Jurkat, Clone E6-1 (cell line): ENCODE measurements at regions not wholly inside any gene's neighbourhood (a gene's known extent, or its start where the extent isn't known, plus 50 kb on each side); places are given as distances from the start of the nearest gene placed in this dataset.
"Not testable (repeated sequence)": the region's sequence is repeated elsewhere in the genome, so short reads cannot be mapped to it uniquely, and the experiment has no call there.

Source experiments
- DNase-seq: peaks from one replicate; pipeline ENCODE4 v3.0.0-alpha.2; 2011; ENCODE audit warnings: low read depth, low spot score
- H3K4me3 ChIP-seq: 2 replicates; pipeline ENCODE4 v1.5.1; 2011; ENCODE audit warnings: mild to moderate bottlenecking, low read length, control low read depth, moderate library complexity

DNA sequence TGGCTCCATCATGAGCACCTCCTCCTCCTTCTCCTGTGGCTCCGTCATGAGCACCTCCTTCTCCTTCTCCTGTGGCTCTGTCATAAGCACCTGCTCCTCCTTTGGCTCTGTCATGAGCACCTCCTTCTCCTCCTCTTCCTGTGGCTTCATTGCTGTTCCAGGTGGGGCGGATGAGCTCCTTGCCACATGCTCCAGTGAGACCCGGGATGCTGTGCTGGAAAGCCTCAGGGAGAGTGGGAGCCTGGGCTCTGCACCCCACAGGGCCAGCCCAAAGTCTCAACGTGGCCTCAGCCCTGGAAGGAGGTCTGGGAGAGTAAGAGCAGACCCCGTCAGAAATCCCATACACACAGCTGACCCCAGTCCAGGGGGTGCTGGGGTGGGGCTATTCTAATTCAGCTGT, 380.7 kb downstream of the TCERG1L start:
- DNase-seq, result no peak
- no peak overlapping the region for H3K4me3 ChIP-seq

DNA sequence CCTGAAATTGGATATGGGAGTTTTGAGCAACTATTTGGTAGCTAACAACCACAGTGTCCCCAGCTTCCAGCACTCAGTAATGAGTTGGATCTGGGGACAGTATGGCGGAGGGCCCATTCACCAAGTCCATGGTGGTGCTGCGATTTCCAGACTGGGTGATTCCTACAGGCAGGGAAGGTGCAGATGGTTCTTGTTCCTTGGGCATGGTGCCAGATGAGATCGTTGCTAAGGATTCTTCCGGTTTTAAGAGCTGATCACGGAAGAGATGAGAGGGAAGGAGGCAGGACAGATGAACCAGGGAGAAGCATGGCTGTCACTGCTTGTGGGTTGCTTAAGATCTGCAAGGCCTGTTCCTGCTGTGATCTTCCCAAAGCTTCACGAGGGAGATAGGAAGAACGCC, 380.3 kb downstream of the TCERG1L start:
- H3K4me3 ChIP-seq, result no peak overlapping the region
- no peak for DNase-seq

DNA sequence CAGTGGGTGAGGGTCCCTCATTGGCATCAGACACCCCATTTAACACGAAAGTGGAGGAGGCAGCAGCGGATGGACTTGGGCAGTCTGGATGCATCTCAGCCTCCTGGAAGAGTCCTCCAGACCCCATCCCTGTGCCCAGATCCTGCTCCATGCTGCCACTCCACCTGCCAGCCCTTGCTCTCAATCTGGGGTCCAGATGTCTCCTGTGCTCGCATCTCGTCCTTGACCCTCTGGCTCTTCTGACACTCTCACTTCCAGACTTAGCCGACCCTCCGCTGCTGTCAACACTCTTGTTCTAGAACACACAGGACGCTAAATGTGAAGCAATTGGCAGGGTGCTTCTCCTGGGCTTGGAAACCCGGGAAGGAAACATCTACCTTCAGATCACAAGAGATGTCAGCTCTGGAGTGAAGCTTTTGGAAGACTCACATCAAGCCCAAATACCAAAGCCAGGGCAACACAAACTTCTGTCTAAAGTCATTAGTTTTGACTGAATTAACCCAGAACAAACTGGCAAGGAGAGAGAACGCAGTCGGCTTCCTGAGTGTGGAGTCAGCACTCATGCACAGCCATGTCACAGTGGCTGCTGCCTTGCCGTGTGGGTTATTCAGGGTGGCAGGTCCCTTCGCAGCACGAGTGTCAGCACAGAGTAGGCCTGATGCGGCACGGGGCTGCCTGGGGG, 379.1 kb downstream of the TCERG1L start:
- no peak overlapping the region for H3K4me3 ChIP-seq
- DNase-seq, result no peak

DNA sequence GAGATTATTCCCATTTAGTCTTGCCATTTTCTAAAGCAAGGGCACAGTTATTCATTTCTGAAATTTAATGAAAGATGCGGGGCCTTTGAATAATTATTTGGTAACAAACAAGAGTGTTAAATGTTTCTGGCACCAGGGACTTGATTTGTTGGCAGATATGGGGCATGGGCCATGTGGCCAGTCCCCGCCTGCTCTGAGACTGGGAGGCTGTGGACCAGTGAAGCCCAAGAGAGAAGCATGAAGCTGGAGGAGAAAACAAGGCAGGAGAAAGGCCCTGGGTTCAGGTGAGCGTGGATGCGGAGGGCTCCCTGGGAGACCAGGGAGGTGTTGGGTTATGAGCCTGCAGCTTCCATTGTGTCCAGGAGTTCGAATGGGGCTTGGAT, 378.5 kb downstream of the TCERG1L start:
- no peak for DNase-seq
- no peak overlapping the region for H3K4me3 ChIP-seq

- DNase-seq, result no peak
- H3K4me3 ChIP-seq, result no peak overlapping the region
Observed at GRCh38 chr10:130934293-130935127, 377.0 kb downstream of the TCERG1L start.

- no peak overlapping the region for H3K4me3 ChIP-seq
Observed at GRCh38 chr10:130935128-130935439, 376.4 kb downstream of the TCERG1L start.

DNA sequence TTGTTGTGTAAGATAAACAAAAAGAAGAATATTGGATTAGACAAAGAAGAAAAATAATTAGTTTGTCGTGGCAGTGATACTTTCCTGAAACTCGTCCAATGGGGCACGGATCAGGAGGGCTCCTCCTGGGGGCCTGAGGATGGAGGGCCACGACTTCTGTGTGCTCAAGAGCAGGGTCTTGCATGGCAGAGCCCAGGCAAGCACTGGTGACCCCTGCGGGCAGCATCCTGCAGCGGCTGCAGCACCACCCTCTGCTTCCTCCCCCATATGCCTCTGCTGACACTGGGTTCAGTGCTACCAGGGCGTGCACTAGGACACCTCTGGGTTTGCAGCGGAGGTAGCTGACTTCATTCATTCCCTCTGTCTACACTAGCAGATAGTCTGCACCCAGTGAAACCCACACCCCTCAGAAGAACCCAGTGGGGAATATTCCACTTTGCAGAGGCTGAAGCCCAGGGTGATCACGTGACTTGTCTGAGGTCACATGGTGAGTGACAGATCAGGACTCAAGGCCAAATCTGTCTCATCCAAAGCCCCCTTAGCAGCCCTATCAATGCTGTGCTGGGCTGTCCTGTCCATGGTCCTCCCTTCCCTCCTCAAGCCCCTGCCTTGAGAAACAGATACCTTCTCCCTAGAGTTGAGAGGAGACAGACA, 375.5 kb downstream of the TCERG1L start:
- no peak overlapping the region for H3K4me3 ChIP-seq
- DNase-seq, result no peak

More at GRCh38 chr10:130935128-130935439, 376.4 kb downstream of the TCERG1L start:
- DNase-seq, result no peak

GRCh38 chr10:130936851-130937250, 374.7 kb downstream of the TCERG1L start:
- no peak overlapping the region for H3K4me3 ChIP-seq

DNA sequence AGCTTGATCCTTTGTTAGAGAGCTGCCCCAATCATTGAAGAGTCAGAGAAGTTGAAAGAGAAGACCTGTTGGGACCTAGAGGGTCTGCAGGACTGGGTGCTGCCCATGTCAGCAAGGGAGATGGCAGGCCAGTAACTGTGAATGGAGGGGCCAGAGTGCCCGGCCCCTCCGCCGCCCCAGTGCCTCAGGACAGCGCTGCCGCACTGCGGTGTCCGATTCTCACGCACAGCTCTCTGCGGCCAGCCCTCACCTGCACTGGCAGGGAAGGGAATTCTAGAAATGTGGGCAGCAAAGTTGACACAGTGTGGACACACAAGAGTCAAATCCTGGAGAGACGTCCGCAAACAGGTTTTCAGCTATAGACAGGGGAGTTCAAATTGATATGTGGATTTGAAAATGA, 373.5 kb downstream of the TCERG1L start:
- H3K4me3 ChIP-seq, result no peak overlapping the region
- DNase-seq, result no peak

More at GRCh38 chr10:130936851-130937250, 374.7 kb downstream of the TCERG1L start:
- DNase-seq, result no peak

DNA sequence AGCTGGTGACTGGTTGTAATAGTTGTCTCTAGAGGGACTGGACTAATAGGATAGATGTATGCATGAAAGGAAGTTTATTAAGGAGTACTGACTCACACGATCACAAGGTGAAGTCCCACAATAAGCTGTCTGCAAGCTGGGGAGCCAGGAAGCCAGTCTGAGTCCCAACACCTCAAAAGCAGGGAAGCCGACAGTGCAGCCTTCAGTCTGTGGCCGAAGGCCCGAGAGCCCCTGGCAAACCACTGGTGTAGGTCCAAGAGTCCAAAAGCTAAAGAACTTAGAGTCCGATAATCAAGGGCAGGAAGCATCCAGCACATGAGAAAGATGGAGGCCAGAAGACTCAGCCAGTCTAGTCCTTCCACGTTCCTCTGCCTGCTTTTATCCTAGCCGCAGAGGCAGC, 372.6 kb downstream of the TCERG1L start:
- H3K4me3 ChIP-seq, DNase-seq: not testable (repeated sequence)

DNA sequence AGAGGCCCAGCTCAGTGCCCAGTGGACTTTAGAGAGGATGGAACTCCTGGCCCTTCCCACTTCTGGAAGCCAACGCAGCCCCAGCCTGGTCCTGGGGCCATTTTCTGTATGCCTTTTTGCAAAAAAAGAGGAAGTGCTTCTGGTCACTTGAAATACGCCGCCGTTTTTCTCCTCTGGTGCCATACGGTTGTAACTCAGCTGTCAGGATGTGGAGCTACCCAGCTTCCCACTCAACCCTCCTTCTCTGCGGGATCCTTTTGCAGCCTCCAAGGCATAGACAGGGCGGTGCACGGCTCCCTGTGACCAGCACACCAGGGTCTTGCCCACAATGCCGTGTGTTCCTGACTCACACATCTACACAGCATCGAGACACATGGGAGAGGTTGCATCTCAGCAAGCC, 369.6 kb downstream of the TCERG1L start:
- no peak overlapping the region for H3K4me3 ChIP-seq
- DNase-seq, result no peak

GRCh38 chr10:130952086-130952485, 359.4 kb downstream of the TCERG1L start:
- DNase-seq, result no peak
- no peak overlapping the region for H3K4me3 ChIP-seq

- no peak overlapping the region for H3K4me3 ChIP-seq
- no peak for DNase-seq
Observed at GRCh38 chr10:130954326-130954905, 357.1 kb downstream of the TCERG1L start.

DNA sequence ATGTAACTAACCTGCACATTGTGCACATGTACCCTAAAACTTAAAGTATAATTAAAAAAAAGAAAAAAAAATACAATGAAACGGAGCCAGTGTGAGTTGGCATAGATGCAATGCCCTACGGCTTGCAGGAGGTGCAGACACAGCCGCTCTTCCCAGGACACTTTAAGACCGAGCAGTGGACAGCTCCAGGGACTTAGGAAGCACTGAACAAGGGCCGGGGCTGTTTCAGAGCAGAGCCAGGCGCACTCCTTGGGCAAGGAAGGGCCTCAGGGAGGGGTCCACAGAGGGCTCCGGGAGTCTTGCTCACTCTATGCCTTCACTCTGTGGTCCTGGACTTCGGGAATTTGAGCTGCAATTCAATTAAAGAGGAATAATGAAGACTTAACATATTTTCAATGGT, 355.3 kb downstream of the TCERG1L start:
- DNase-seq, result no peak
- H3K4me3 ChIP-seq, result no peak overlapping the region

- H3K4me3 ChIP-seq, result no peak overlapping the region
- no peak for DNase-seq
Observed at GRCh38 chr10:130957423-130957822, 354.1 kb downstream of the TCERG1L start.

DNA sequence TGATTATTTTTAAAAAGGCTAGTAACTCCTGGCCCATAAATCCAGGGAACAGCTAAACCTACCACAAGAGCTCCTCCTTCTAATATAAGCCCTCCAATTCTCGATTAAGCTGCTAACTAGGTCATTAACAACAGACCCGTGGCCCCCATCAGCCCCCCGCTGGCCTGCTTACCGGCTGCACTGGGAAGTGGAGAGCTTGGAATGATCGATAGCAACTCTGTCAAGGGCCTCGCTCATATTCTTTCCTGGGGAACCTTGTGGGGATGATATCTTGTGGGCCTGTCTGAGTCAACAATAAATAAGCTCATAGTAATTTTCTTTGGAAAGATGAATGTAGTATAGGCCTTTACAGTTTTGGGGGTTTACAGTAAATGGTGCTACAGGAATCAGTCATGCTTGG, 353.5 kb downstream of the TCERG1L start:
- no peak for DNase-seq
- no peak overlapping the region for H3K4me3 ChIP-seq

GRCh38 chr10:130958981-130959751, 352.4 kb downstream of the TCERG1L start:
- no peak overlapping the region for H3K4me3 ChIP-seq
- no peak for DNase-seq

GRCh38 chr10:130959752-130960195, 351.7 kb downstream of the TCERG1L start:
- DNase-seq, result peak; percentile 3
- H3K4me3 ChIP-seq, result no peak overlapping the region

GRCh38 chr10:130960531-130960930, 351.0 kb downstream of the TCERG1L start:
- DNase-seq, result no peak
- no peak overlapping the region for H3K4me3 ChIP-seq
